WTC11 (cell line): ENCODE measurements at regions not wholly inside any gene's neighbourhood (a gene's known extent, or its start where the extent isn't known, plus 50 kb on each side); places are given as distances from the start of the nearest gene placed in this dataset.

ENCODE experiments used
- ATAC-seq: fragments of 200-7000 bp; cut with Tn5 transposase; 2 replicates; pipeline ENCODE4 v1.10.0; 2021; ENCODE audit warnings: mild to moderate bottlenecking, moderate library complexity
- CTCF ChIA-PET: fragments of 300-600 bp; sonication (Branson Sonifier 250); formaldehyde crosslinking; loops from one replicate; lab custom pipeline; 2021; ENCODE audit warnings: antibody characterized with exemption; lab: Charles Lee
- POLR2A ChIA-PET: fragments of 350-600 bp; sonication (Branson Sonifier 250); formaldehyde crosslinking; loops from one replicate; lab custom pipeline; 2021; ENCODE audit warnings: antibody characterized with exemption; lab: Charles Lee
- DNase-seq: peaks from one replicate; pipeline ENCODE4 v3.0.0; 2021; ENCODE audit warnings: low spot score
- H3K27ac Mint-ChIP-seq: 2 replicates; pipeline ENCODE4 v1.8.0; 2021; ENCODE audit warnings: mixed read lengths
- H3K27me3 Mint-ChIP-seq: 2 replicates; pipeline ENCODE4 v1.8.0; 2021; ENCODE audit warnings: low read depth, mild to moderate bottlenecking, moderate library complexity, mixed read lengths
- H3K36me3 Mint-ChIP-seq: 2 replicates; pipeline ENCODE4 v1.8.0; 2021; ENCODE audit warnings: mixed read lengths
- H3K4me1 Mint-ChIP-seq: 2 replicates; pipeline ENCODE4 v1.8.0; 2022; ENCODE audit warnings: mixed read lengths
- H3K4me3 Mint-ChIP-seq: 2 replicates; pipeline ENCODE4 v1.8.0; 2021; ENCODE audit warnings: mild to moderate bottlenecking, moderate library complexity, mixed read lengths
- H3K9me3 Mint-ChIP-seq: 2 replicates; pipeline ENCODE4 v1.8.0; 2021; ENCODE audit warnings: mixed read lengths
- ARID4B ChIP-seq: sonication (generic); formaldehyde crosslinking; IDR thresholded peaks from 2 replicates; pipeline ENCODE4 v1.8.0; 2023; ENCODE audit warnings: missing genetic modification reagents, mild to moderate bottlenecking, borderline replicate concordance
- ATF3 ChIP-seq: sonication (generic); formaldehyde crosslinking; conservative IDR thresholded peaks from 2 replicates; pipeline ENCODE4 v1.8.1; 2022; ENCODE audit warnings: mild to moderate bottlenecking, missing genetic modification reagents
- CREB1 ChIP-seq: sonication (generic); formaldehyde crosslinking; IDR thresholded peaks from 2 replicates; pipeline ENCODE4 v1.8.0; 2023; ENCODE audit warnings: mild to moderate bottlenecking, missing genetic modification reagents
- CTCF ChIP-seq: fragments of 200-600 bp; IDR thresholded peaks from 2 replicates; pipeline ENCODE4 v1.8.0; 2022; ENCODE audit warnings: antibody characterized with exemption
- E2F1 ChIP-seq: sonication (generic); formaldehyde crosslinking; IDR thresholded peaks from 2 replicates; pipeline ENCODE4 v1.8.0; 2022; ENCODE audit warnings: mild to moderate bottlenecking, missing genetic modification reagents
- ELF4 ChIP-seq: sonication (generic); formaldehyde crosslinking; IDR thresholded peaks from 2 replicates; pipeline ENCODE4 v1.8.1; 2022; ENCODE audit warnings: low read depth, mild to moderate bottlenecking, moderate library complexity, missing genetic modification reagents
- ESRRA ChIP-seq: sonication (generic); formaldehyde crosslinking; IDR thresholded peaks from 2 replicates; pipeline ENCODE4 v1.8.1; 2022; ENCODE audit warnings: mild to moderate bottlenecking, missing genetic modification reagents, borderline replicate concordance
- FOXJ3 ChIP-seq: sonication (generic); formaldehyde crosslinking; IDR thresholded peaks from 2 replicates; pipeline ENCODE4 v1.9.0; 2021; ENCODE audit warnings: missing genetic modification reagents, mild to moderate bottlenecking, borderline replicate concordance
- GTF2I ChIP-seq: fragments of 250-450 bp; sonication (Bioruptor Pico); conservative IDR thresholded peaks from 2 replicates; pipeline ENCODE4 v1.4.0; 2021; ENCODE audit warnings: mild to moderate bottlenecking
- JAZF1 ChIP-seq: fragments of 250-450 bp; sonication (Bioruptor Pico); IDR thresholded peaks from 2 replicates; pipeline ENCODE4 v1.9.0; 2021; ENCODE audit warnings: moderate library complexity, mild to moderate bottlenecking, inconsistent platforms
- KAT7 ChIP-seq: sonication (generic); formaldehyde crosslinking; IDR thresholded peaks from 2 replicates; pipeline ENCODE4 v1.8.1; 2023; ENCODE audit warnings: missing genetic modification reagents, mild to moderate bottlenecking, borderline replicate concordance
- MXD4 ChIP-seq: fragments of 250-450 bp; sonication (Bioruptor Pico); IDR thresholded peaks from 2 replicates; pipeline ENCODE4 v1.8.0; 2021; ENCODE audit warnings: mild to moderate bottlenecking, moderate library complexity, borderline replicate concordance
- NFE2L1 ChIP-seq: sonication (generic); formaldehyde crosslinking; IDR thresholded peaks from 2 replicates; pipeline ENCODE4 v1.8.1; 2023; ENCODE audit warnings: missing genetic modification reagents
- NR3C1 ChIP-seq: sonication (generic); formaldehyde crosslinking; conservative IDR thresholded peaks from 2 replicates; pipeline ENCODE4 v1.8.1; 2023; ENCODE audit warnings: low read depth, mild to moderate bottlenecking, missing genetic modification reagents
- PREB ChIP-seq: sonication (generic); formaldehyde crosslinking; IDR thresholded peaks from 2 replicates; pipeline ENCODE4 v1.8.1; 2022; ENCODE audit warnings: mild to moderate bottlenecking, missing genetic modification reagents, moderate library complexity, borderline replicate concordance
- TF ChIP-seq, protein P1 (sequence below): sonication (generic); formaldehyde crosslinking; IDR thresholded peaks from 2 replicates; pipeline ENCODE4 v1.8.1; 2023; ENCODE audit warnings: mild to moderate bottlenecking, missing genetic modification reagents, borderline replicate concordance
- TF ChIP-seq, protein P2 (sequence below): fragments of 250-450 bp; sonication (Bioruptor Pico); IDR thresholded peaks from 2 replicates; pipeline ENCODE4 v1.9.0; 2021; ENCODE audit warnings: mild to moderate bottlenecking

- ChIA-PET CTCF (no interaction called here), POLR2A (no interaction called here)
- no peaks in the 10 kb centered on the region for H3K36me3 Mint-ChIP-seq
- no peaks in the 10 kb centered on the region for H3K4me1 Mint-ChIP-seq
- TF ChIP-seq PREB (CRISPR knock-in tag) (no peak), NR3C1 (CRISPR knock-in tag) (no peak), E2F1 (CRISPR knock-in tag) (no peak), ARID4B (CRISPR knock-in tag) (no peak), ESRRA (CRISPR knock-in tag) (no peak)
- H3K9me3 Mint-ChIP-seq: no peaks in the 10 kb centered on the region
- DNase-seq (no peak), ATAC-seq (no peak)
- H3K4me3 Mint-ChIP-seq: no peak overlapping the region
- H3K27me3 Mint-ChIP-seq: no peaks in the 10 kb centered on the region
- H3K27ac Mint-ChIP-seq: no peak overlapping the region
Measured at GRCh38 chr5:136805466-136805865, 440.1 kb upstream of the TRPC7 start.

- Mint-ChIP-seq H3K4me1 (no peaks in the 10 kb centered on the region), H3K27ac (no peak overlapping the region), H3K36me3 (no peaks in the 10 kb centered on the region), H3K27me3 (no peaks in the 10 kb centered on the region), H3K4me3 (no peak overlapping the region), H3K9me3 (peaks cover 9% of the 10 kb centered on the region)
- ChIA-PET POLR2A (interaction anchor here (0.6 kb wide), 1 partner anchor 519 kb away, joined by 4 read pairs; no protein-coding TSS in a partner anchor), CTCF (interaction anchor here (0.8 to 1.5 kb wide), 4 partner anchors 273 to 553 kb away, joined by 3 to 9 read pairs (median 4); no protein-coding TSS in a partner anchor)
- ATAC-seq: no peak
- DNase-seq: no peak
- TF ChIP-seq CTCF: no peak
- no peak for TF ChIP-seq ESRRA (CRISPR knock-in tag)
- no peak for TF ChIP-seq FOXJ3 (CRISPR knock-in tag)
- TF ChIP-seq MXD4 (CRISPR knock-in tag): no peak
- no peak for TF ChIP-seq JAZF1 (CRISPR knock-in tag)
- TF ChIP-seq NFE2L1 (CRISPR knock-in tag): no peak
- TF ChIP-seq ELF4 (CRISPR knock-in tag): no peak
- TF ChIP-seq ATF3: no peak
- TF ChIP-seq, protein P1, sequence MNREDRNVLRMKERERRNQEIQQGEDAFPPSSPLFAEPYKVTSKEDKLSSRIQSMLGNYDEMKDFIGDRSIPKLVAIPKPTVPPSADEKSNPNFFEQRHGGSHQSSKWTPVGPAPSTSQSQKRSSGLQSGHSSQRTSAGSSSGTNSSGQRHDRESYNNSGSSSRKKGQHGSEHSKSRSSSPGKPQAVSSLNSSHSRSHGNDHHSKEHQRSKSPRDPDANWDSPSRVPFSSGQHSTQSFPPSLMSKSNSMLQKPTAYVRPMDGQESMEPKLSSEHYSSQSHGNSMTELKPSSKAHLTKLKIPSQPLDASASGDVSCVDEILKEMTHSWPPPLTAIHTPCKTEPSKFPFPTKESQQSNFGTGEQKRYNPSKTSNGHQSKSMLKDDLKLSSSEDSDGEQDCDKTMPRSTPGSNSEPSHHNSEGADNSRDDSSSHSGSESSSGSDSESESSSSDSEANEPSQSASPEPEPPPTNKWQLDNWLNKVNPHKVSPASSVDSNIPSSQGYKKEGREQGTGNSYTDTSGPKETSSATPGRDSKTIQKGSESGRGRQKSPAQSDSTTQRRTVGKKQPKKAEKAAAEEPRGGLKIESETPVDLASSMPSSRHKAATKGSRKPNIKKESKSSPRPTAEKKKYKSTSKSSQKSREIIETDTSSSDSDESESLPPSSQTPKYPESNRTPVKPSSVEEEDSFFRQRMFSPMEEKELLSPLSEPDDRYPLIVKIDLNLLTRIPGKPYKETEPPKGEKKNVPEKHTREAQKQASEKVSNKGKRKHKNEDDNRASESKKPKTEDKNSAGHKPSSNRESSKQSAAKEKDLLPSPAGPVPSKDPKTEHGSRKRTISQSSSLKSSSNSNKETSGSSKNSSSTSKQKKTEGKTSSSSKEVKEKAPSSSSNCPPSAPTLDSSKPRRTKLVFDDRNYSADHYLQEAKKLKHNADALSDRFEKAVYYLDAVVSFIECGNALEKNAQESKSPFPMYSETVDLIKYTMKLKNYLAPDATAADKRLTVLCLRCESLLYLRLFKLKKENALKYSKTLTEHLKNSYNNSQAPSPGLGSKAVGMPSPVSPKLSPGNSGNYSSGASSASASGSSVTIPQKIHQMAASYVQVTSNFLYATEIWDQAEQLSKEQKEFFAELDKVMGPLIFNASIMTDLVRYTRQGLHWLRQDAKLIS (CRISPR knock-in tag): no peak
- no peak for TF ChIP-seq CREB1 (CRISPR knock-in tag)
- no peak for TF ChIP-seq KAT7 (CRISPR knock-in tag)
- TF ChIP-seq GTF2I (CRISPR knock-in tag): no peak
- TF ChIP-seq, protein P2, sequence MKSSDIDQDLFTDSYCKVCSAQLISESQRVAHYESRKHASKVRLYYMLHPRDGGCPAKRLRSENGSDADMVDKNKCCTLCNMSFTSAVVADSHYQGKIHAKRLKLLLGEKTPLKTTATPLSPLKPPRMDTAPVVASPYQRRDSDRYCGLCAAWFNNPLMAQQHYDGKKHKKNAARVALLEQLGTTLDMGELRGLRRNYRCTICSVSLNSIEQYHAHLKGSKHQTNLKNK (CRISPR knock-in tag): no peak
Measured at GRCh38 chr5:136802383-136802782, 437.0 kb upstream of the TRPC7 start.
